SK-N-MC (cell line): ENCODE measurements at regions not wholly inside any gene's neighbourhood (a gene's known extent, or its start where the extent isn't known, plus 50 kb on each side); places are given as distances from the start of the nearest gene placed in this dataset.
A peak's percentile ranks its signal among the peaks of the same experiment; 100 is the strongest.

Source experiments
- DNase-seq: peaks from one replicate; pipeline ENCODE4 v3.0.0-alpha.2; 2011; ENCODE audit warnings: low read depth, low spot score
- H3K27ac ChIP-seq: fragments of 200-600 bp; sonication (generic); 2 replicates; pipeline ENCODE4 v1.5.1; 2016; ENCODE audit warnings: mixed run types
- H3K36me3 ChIP-seq: fragments of 200-600 bp; sonication (generic); 2 replicates; pipeline ENCODE4 v1.6.1; 2017; ENCODE audit warnings: antibody characterized with exemption, low read length, mixed read lengths; ENCODE audit not compliant: insufficient read depth
- H3K4me3 ChIP-seq: fragments of 200-600 bp; sonication (generic); 2 replicates; pipeline ENCODE4 v1.5.1; 2016
- H3K9ac ChIP-seq: fragments of 200-600 bp; sonication (generic); 2 replicates; pipeline ENCODE4 v1.8.0; 2017; ENCODE audit warnings: mixed run types, mixed read lengths; ENCODE audit not compliant: insufficient read length
- H3K9me3 ChIP-seq: fragments of 200-600 bp; sonication (generic); 2 replicates; pipeline ENCODE4 v1.6.1; 2017; ENCODE audit warnings: low read depth, mild to moderate bottlenecking, antibody characterized with exemption, low read length, moderate library complexity, mixed read lengths
- EZH2 ChIP-seq: fragments of 200-600 bp; sonication (generic); IDR thresholded peaks from one replicate; pipeline ENCODE4 v1.6.1; 2017; ENCODE audit warnings: antibody characterized with exemption
- FOXP2 ChIP-seq: optimal IDR thresholded peaks from 2 replicates; pipeline ENCODE3; 2011; ENCODE audit warnings: mild to moderate bottlenecking, moderate library complexity; ENCODE audit not compliant: insufficient read depth; ENCODE audit errors: extremely low read length, control extremely low read depth
- POLR2AphosphoS5 ChIP-seq: IDR thresholded peaks from 2 replicates; pipeline ENCODE4 v1.6.1; 2012; ENCODE audit warnings: mild to moderate bottlenecking, low read depth, low read length, borderline replicate concordance

DNA sequence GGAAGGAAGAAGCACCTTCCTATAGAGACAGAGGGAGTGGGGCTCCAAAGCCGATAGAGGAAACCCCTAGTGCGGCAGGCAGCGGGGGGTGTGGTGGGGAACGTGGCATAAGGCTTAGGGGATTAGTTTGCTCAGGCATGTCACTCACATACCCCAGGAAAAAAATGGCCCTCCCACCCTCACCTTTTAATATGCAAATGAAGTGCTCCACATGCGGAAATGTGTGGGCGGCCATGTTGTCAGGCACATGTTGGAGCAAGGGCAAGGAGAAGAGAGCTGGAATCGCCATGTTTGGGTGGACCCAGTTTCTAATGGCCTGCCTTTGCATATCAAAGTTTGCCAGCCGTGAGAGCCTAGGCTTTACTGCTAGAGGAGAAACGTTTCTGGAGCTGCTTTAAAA is 758.8 kb downstream of the NR2F1-AS1 start:
- Histone ChIP-seq H3K9me3 (no peaks in the 10 kb centered on the region), H3K4me3 (no peak overlapping the region), H3K9ac (no peak overlapping the region), H3K36me3 (no peaks in the 10 kb centered on the region), H3K27ac (no peak overlapping the region)
- TF ChIP-seq POLR2AphosphoS5 (no peak), EZH2 (no peak), FOXP2 (no peak)
- no peak for DNase-seq

DNA sequence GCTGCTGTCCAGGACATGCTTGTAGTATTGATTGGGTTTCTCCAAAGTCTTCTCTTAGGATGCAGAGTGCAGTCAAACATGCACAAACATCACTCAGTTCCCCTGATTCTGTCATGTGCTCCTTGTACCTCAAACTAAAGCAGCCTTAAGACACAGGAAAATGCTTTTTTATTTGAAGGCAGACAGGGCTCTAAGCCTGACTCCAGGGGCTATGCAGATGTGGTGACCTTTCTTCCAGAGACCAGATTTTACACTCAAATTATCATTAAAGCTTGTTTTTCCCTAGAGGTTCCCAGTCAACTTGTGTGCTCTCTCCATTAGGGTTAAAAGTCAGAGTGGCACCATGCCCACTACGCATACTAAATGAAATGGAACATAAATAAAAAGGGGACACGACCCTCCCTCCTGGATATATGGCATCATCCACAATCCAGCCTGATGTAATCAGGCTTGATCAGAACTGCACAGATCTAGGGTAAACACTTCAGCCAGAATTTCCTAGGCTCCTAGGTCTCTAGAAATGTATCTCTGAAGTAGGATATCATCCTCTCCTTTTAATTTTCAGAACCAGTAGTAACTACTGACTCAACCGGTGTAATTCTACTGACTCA is 771.1 kb downstream of the NR2F1-AS1 start:
- H3K4me3 ChIP-seq: peak overlapping the region; percentile 60; the same call in 1 of the 2 replicates
- peak overlapping the region; percentile 86 for H3K27ac ChIP-seq
- TF ChIP-seq FOXP2 (no peak), POLR2AphosphoS5 (no peak), EZH2 (no peak)
- H3K36me3 ChIP-seq: no peaks in the 10 kb centered on the region
- DNase-seq: no peak
- H3K9me3 ChIP-seq: no peaks in the 10 kb centered on the region
- no peak overlapping the region for H3K9ac ChIP-seq

DNA sequence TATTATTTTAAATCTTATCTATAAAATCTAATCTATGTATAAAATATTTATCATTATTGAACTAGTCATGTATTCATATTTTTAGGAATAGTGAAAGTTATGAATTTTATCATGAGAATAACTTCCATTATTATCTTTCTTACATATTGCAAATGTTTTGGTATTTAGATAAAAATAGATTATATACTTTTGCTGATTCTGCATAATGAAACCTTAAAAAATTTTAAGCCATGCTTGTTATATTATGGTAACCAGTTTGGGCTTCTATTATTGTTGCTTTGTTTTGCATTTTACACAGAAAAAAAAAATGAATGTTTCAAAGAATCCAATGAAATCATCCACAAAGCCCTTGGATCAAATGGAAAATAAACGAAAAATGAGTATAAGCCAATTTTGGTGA is 772.5 kb downstream of the NR2F1-AS1 start:
- no peak for DNase-seq
- no peaks in the 10 kb centered on the region for H3K36me3 ChIP-seq
- peak overlapping the region; percentile 60 for H3K4me3 ChIP-seq
- TF ChIP-seq EZH2 (no peak), POLR2AphosphoS5 (no peak), FOXP2 (no peak)
- peak overlapping the region; percentile 86 for H3K27ac ChIP-seq
- H3K9me3 ChIP-seq: 0 out of 2 replicates have a peak, but pooled peaks cover 4% of the 10 kb centered on the region
- peak overlapping the region; percentile 6 for H3K9ac ChIP-seq

DNA sequence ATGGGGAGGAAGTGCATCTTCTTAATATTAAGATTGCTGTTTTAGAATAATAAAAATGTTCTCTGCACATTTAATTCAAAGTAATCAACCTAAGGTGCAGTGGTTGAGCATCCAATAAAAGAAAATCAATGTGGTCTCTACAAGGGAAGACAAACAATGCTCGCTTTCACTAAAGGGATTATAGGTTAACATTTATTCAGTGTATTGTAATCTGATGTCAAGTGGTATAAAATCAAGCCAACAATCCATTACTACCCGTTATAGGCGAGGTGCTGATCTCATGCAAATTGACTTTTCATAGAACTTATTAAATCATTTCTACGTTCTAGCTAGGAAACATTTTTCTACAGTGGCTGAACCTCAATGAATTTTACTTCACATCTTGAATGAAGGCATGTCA is 773.9 kb downstream of the NR2F1-AS1 start:
- Histone ChIP-seq H3K36me3 (no peaks in the 10 kb centered on the region), H3K9ac (no peak overlapping the region)

GRCh38 chr5:92805446-92805845 is 775.6 kb downstream of the NR2F1-AS1 start:
- Histone ChIP-seq H3K4me3 (no peak overlapping the region), H3K27ac (no peak overlapping the region), H3K9ac (no peak overlapping the region), H3K36me3 (no peaks in the 10 kb centered on the region), H3K9me3 (0 out of 2 replicates have a peak, but pooled peaks cover 4% of the 10 kb centered on the region)
- no peak for DNase-seq
- TF ChIP-seq POLR2AphosphoS5 (no peak), EZH2 (no peak)

More for the DNA sequence above, 773.9 kb downstream of the NR2F1-AS1 start:
- TF ChIP-seq POLR2AphosphoS5 (no peak), FOXP2 (no peak), EZH2 (no peak)
- no peak for DNase-seq
- H3K4me3 ChIP-seq: no peak overlapping the region
- no peak overlapping the region for H3K27ac ChIP-seq
- 0 out of 2 replicates have a peak, but pooled peaks cover 4% of the 10 kb centered on the region for H3K9me3 ChIP-seq

GRCh38 chr5:92801911-92802310 is 779.1 kb downstream of the NR2F1-AS1 start:
- 0 out of 2 replicates have a peak, but pooled peaks cover 4% of the 10 kb centered on the region for H3K9me3 ChIP-seq
- no peak overlapping the region for H3K9ac ChIP-seq
- DNase-seq: no peak
- no peaks in the 10 kb centered on the region for H3K36me3 ChIP-seq
- TF ChIP-seq EZH2 (no peak), FOXP2 (no peak), POLR2AphosphoS5 (no peak)
- no peak overlapping the region for H3K27ac ChIP-seq
- no peak overlapping the region for H3K4me3 ChIP-seq

DNA sequence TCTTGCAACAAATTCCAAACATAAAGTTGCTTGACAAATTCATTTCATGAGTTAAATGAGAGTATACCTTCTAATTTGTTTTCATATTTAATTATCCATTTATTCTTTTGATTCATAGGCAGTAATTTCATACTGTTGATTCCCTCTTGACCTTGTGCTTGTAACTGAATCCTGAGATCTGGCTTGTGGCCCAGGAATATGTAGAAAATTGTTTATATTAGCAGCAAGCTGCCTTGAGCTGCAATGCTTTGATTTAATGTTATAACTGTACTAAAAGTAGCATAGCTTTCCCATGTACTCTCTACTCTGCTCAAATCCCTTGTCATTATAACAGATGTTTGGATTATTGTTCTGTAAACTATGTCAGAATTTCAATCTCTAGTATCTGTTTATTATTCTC is 780.7 kb downstream of the NR2F1-AS1 start:
- TF ChIP-seq EZH2 (no peak), FOXP2 (no peak), POLR2AphosphoS5 (no peak)
- peak overlapping the region; percentile 37; the same call in 1 of the 2 replicates for H3K27ac ChIP-seq
- H3K9me3 ChIP-seq: 0 out of 2 replicates have a peak, but pooled peaks cover 4% of the 10 kb centered on the region
- 0 out of 2 replicates have a peak overlapping the region, but pooled peaks have one; percentile 30 for H3K4me3 ChIP-seq
- DNase-seq: no peak
- no peak overlapping the region for H3K9ac ChIP-seq
- no peaks in the 10 kb centered on the region for H3K36me3 ChIP-seq

DNA sequence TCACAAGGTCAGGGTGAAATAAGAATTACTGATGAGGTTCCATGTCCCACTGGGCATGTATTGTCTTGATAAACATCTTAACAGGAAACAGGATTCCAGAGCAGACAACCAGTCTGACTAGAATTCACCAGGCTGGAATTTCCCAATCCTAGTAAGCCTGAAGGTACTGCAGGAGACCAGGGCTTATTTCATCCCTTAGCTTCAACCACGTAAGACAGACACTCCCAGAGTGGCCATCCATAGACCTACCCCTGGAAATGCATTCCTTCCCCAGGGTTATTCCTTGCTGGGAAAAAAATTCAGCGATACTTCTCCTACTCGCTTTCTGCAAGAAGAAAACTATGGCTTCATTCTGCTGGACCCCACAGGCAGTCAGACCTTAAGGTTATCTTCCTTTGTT is 785.4 kb downstream of the NR2F1-AS1 start:
- Histone ChIP-seq H3K9ac (no peak overlapping the region), H3K27ac (no peak overlapping the region), H3K9me3 (no peaks in the 10 kb centered on the region), H3K36me3 (no peaks in the 10 kb centered on the region), H3K4me3 (no peak overlapping the region)
- no peak for DNase-seq
- TF ChIP-seq EZH2 (no peak), FOXP2 (no peak), POLR2AphosphoS5 (no peak)

DNA sequence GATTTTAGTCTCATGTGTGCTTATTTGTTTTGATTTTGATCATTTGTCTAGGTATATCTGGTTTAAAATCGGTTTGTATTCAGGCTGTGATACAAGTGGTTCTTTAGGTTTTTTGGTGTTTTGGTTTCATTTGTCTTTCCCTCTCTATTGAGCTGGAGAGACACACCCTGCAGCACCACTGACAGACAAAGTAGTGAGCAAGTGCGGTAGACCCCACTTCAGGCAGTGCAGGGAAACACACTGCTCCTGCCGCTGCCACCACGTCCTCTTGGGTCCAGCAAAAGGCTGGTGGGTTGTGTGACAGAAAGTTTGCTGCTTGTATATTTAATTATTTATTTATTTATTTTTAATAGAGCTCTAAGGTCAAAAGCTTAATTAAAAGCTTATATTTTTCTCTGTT is 801.0 kb downstream of the NR2F1-AS1 start:
- no peak for TF ChIP-seq FOXP2
- TF ChIP-seq POLR2AphosphoS5: no peak
- TF ChIP-seq EZH2: no peak
- Histone ChIP-seq H3K4me3 (no peak overlapping the region), H3K27ac (no peak overlapping the region)

More for the DNA sequence above, 801.0 kb downstream of the NR2F1-AS1 start:
- Histone ChIP-seq H3K9ac (no peak overlapping the region), H3K9me3 (no peaks in the 10 kb centered on the region), H3K36me3 (no peaks in the 10 kb centered on the region)
- DNase-seq: no peak
